ENCODE measurements at regions not wholly inside any gene's neighbourhood (a gene's known extent, or its start where the extent isn't known, plus 50 kb on each side); places are given as distances from the start of the nearest gene placed in this dataset.

GRCh38 chr1:63116016-63116415 is 206.4 kb upstream of the FOXD3 start:
- no peak for DNase-seq (ENCODE audit: low read depth in 2 of 2)

GRCh38 chr1:63119575-63120155 is 202.7 kb upstream of the FOXD3 start:
- DNase-seq (ENCODE audit: low read depth in 2 of 2), result no peak

GRCh38 chr1:63122079-63122478 is 200.3 kb upstream of the FOXD3 start:
- no peak for DNase-seq (ENCODE audit: low read depth in 2 of 2)

- DNase-seq (ENCODE audit: low read depth in 2 of 2), result no peak
Observed at GRCh38 chr1:63124666-63125191, 197.6 kb upstream of the FOXD3 start.

- no peak for DNase-seq (ENCODE audit: low read depth in 2 of 2)
Observed at GRCh38 chr1:63126104-63126503, 196.3 kb upstream of the FOXD3 start.

GRCh38 chr1:63127376-63127775 is 195.0 kb upstream of the FOXD3 start:
- no peak for DNase-seq (ENCODE audit: low read depth in 2 of 2)

- no peak for DNase-seq (ENCODE audit: low read depth in 2 of 2)
Observed at GRCh38 chr1:63128556-63128955, 193.8 kb upstream of the FOXD3 start.

GRCh38 chr1:63129184-63129583 is 193.2 kb upstream of the FOXD3 start:
- no peak for DNase-seq (ENCODE audit: low read depth in 2 of 2)

GRCh38 chr1:63129855-63130254 is 192.5 kb upstream of the FOXD3 start:
- DNase-seq (ENCODE audit: low read depth in 2 of 2), result no peak

- DNase-seq (ENCODE audit: low read depth in 2 of 2), result no peak
Observed at GRCh38 chr1:63134501-63135173, 187.7 kb upstream of the FOXD3 start.

- DNase-seq (ENCODE audit: low read depth in 2 of 2), result no peak
Observed at GRCh38 chr1:63135174-63135512, 187.2 kb upstream of the FOXD3 start.

GRCh38 chr1:63135801-63136200 is 186.6 kb upstream of the FOXD3 start:
- no peak for DNase-seq (ENCODE audit: low read depth in 2 of 2)

GRCh38 chr1:63142001-63142400 is 180.4 kb upstream of the FOXD3 start:
- DNase-seq (ENCODE audit: low read depth in 2 of 2), result no peak

GRCh38 chr1:63143482-63143881 is 178.9 kb upstream of the FOXD3 start:
- no peak for DNase-seq (ENCODE audit: low read depth in 2 of 2)

- DNase-seq (ENCODE audit: low read depth in 2 of 2), result no peak
Observed at GRCh38 chr1:63147783-63148182, 174.6 kb upstream of the FOXD3 start.

GRCh38 chr1:63148825-63149645 is 173.3 kb upstream of the FOXD3 start:
- no peak for DNase-seq (ENCODE audit: low read depth in 2 of 2)

GRCh38 chr1:63152572-63152971 is 169.8 kb upstream of the FOXD3 start:
- DNase-seq (ENCODE audit: low read depth in 2 of 2), result no peak

GRCh38 chr1:63155437-63155836 is 166.9 kb upstream of the FOXD3 start:
- DNase-seq (ENCODE audit: low read depth in 2 of 2), result no peak

- no peak for DNase-seq (ENCODE audit: low read depth in 2 of 2)
Observed at GRCh38 chr1:63157085-63157484, 165.3 kb upstream of the FOXD3 start.

- no peak for DNase-seq (ENCODE audit: low read depth in 2 of 2)
Observed at GRCh38 chr1:63169057-63169456, 153.3 kb upstream of the FOXD3 start.

- DNase-seq (ENCODE audit: low read depth in 2 of 2), result no peak
Observed at GRCh38 chr1:63173161-63173560, 149.2 kb upstream of the FOXD3 start.

- no peak for DNase-seq (ENCODE audit: low read depth in 2 of 2)
Observed at GRCh38 chr1:63189677-63190076, 132.7 kb upstream of the FOXD3 start.

GRCh38 chr1:63190171-63190570 is 132.2 kb upstream of the FOXD3 start:
- DNase-seq (ENCODE audit: low read depth in 2 of 2), result no peak
